SU-DHL-6 (cell line): ENCODE measurements at regions not wholly inside any gene's neighbourhood (a gene's known extent, or its start where the extent isn't known, plus 50 kb on each side); places are given as distances from the start of the nearest gene placed in this dataset.

ENCODE experiments used
- H2AFZ ChIP-seq: fragments of 200-600 bp; sonication (generic); 2 replicates; pipeline ENCODE4 v1.6.1; 2014; ENCODE audit warnings: low read depth, mild to moderate bottlenecking, moderate library complexity, mixed read lengths, antibody characterized with exemption, low read length; ENCODE audit not compliant: severe bottlenecking
- H3F3A ChIP-seq: fragments of 200-600 bp; shearing (Covaris generic); 2 replicates; pipeline ENCODE4 v1.6.0; 2016; ENCODE audit warnings: antibody characterized with exemption, mild to moderate bottlenecking; ENCODE audit not compliant: insufficient read depth
- H3K27ac ChIP-seq: fragments of 200-600 bp; sonication (generic); 2 replicates; pipeline ENCODE4 v1.5.1; 2016; ENCODE audit warnings: low read depth, mild to moderate bottlenecking, low read length, moderate library complexity, mixed read lengths
- H3K27me3 ChIP-seq: fragments of 200-600 bp; sonication (generic), shearing (Covaris generic); 2 replicates; pipeline ENCODE4 v1.6.0; 2014; ENCODE audit warnings: mild to moderate bottlenecking, low read length
- H3K36me3 ChIP-seq: fragments of 200-600 bp; sonication (generic); 2 replicates; pipeline ENCODE4 v1.6.1; 2014; ENCODE audit warnings: mild to moderate bottlenecking, low read length, mixed read lengths
- H3K4me2 ChIP-seq: fragments of 300-600, 200-600 bp; shearing (Covaris generic), sonication (generic); 2 replicates; pipeline ENCODE4 v1.6.0; 2014; ENCODE audit warnings: low read length, low read depth, mild to moderate bottlenecking; ENCODE audit not compliant: poor library complexity, severe bottlenecking
- H3K4me3 ChIP-seq: fragments of 200-600 bp; sonication (generic); 2 replicates; pipeline ENCODE4 v1.5.1; 2014; ENCODE audit warnings: antibody characterized with exemption, low read length, mild to moderate bottlenecking, mixed read lengths; ENCODE audit not compliant: insufficient read depth, poor library complexity, severe bottlenecking
- H3K79me2 ChIP-seq: fragments of 200-600 bp; sonication (generic); 2 replicates; pipeline ENCODE4 v1.6.1; 2014; ENCODE audit warnings: mild to moderate bottlenecking, low read length, moderate library complexity; ENCODE audit not compliant: insufficient read depth
- H3K9ac ChIP-seq: fragments of 200-600 bp; sonication (generic); 2 replicates; pipeline ENCODE4 v1.7.0; 2014; ENCODE audit warnings: mild to moderate bottlenecking, low read length
- H3K9me2 ChIP-seq: fragments of 200-600 bp; sonication (generic); replicated peaks from 2 replicates; pipeline ENCODE4 v1.6.1; 2014; ENCODE audit warnings: low read length; ENCODE audit not compliant: insufficient read depth
- H3K9me3 ChIP-seq: fragments of 200-600 bp; sonication (generic); 2 replicates; pipeline ENCODE4 v1.6.1; 2014; ENCODE audit warnings: low read length, mixed read lengths; ENCODE audit not compliant: insufficient read depth
- H4K20me1 ChIP-seq: fragments of 200-600 bp; sonication (generic); 2 replicates; pipeline ENCODE4 v1.6.1; 2014; ENCODE audit warnings: low read depth, mild to moderate bottlenecking, antibody characterized with exemption, low read length, moderate library complexity, mixed read lengths
- EZH2phosphoT487 ChIP-seq: fragments of 200-600 bp; sonication (generic), shearing (Covaris generic); conservative IDR thresholded peaks from 2 replicates; pipeline ENCODE4 v1.6.1; 2018; ENCODE audit warnings: mild to moderate bottlenecking, antibody characterized with exemption, low read length, moderate library complexity, mixed read lengths
- TF ChIP-seq, protein P1 (sequence below): fragments of 200-600 bp; sonication (generic); IDR thresholded peaks from one replicate; pipeline ENCODE4 v1.5.1; 2017; ENCODE audit warnings: antibody characterized with exemption, mild to moderate bottlenecking, low read length, moderate library complexity; ENCODE audit not compliant: insufficient read depth, poor library complexity, severe bottlenecking

DNA sequence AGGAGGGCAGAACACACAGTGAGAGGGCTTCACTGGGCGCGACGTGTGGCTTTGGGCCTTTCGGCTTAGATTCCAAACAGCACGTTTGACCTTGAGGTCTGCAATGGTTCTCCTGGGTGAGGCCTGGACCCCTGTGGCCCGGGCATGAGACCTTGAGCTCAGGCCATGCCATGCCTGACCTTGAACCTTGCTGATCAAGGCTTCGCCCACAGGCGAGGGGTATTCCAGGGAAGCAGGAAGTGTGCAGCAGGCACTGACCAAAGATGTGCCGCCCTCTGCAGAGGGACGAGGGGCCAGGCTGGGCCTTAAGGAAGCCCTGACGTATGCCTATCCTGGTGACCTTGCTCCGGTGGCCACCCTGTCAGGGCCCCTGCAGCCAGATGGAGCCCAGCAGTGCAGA is 178.3 kb upstream of the HDAC4 start:
- H3K4me3 ChIP-seq, result no peak overlapping the region
- TF ChIP-seq, protein P1, sequence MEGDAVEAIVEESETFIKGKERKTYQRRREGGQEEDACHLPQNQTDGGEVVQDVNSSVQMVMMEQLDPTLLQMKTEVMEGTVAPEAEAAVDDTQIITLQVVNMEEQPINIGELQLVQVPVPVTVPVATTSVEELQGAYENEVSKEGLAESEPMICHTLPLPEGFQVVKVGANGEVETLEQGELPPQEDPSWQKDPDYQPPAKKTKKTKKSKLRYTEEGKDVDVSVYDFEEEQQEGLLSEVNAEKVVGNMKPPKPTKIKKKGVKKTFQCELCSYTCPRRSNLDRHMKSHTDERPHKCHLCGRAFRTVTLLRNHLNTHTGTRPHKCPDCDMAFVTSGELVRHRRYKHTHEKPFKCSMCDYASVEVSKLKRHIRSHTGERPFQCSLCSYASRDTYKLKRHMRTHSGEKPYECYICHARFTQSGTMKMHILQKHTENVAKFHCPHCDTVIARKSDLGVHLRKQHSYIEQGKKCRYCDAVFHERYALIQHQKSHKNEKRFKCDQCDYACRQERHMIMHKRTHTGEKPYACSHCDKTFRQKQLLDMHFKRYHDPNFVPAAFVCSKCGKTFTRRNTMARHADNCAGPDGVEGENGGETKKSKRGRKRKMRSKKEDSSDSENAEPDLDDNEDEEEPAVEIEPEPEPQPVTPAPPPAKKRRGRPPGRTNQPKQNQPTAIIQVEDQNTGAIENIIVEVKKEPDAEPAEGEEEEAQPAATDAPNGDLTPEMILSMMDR, result no peak
- no peak for TF ChIP-seq EZH2phosphoT487
- H4K20me1 ChIP-seq, result no peaks in the 10 kb centered on the region
- H3K9me3 ChIP-seq, result peaks cover 5% of the 10 kb centered on the region; the same call in 1 of the 2 replicates
- H3K9ac ChIP-seq, result no peak overlapping the region
- no peaks in the 10 kb centered on the region; the same call in 1 of the 2 replicates for H3K27me3 ChIP-seq
- H3K27ac ChIP-seq, result no peak overlapping the region
- H3K9me2 ChIP-seq, result no peaks in the 10 kb centered on the region
- H3K36me3 ChIP-seq, result no peaks in the 10 kb centered on the region
- H2AFZ ChIP-seq, result no peak overlapping the region
- H3K79me2 ChIP-seq, result no peaks in the 10 kb centered on the region
- no peaks in the 10 kb centered on the region for H3F3A ChIP-seq
- no peak overlapping the region for H3K4me2 ChIP-seq

DNA sequence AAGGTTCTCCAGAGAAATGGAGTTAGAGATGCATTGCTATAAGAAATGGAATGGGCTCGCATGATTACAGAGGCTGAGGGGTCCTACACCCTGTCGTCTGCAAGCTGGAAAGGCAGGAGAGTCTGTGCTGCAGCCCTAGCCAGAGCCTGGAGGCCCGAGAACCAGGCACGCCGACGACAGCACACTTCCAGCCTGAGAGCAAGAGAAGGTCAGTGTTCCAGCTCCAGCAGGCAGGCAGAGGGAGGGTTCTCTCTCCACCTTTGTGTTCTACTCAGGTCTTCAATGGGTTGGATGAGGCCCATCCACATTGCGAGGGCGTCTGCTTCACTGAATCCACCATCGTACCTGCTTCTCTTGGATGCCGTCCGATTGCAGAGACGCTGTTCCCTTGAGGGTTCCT is 177.6 kb upstream of the HDAC4 start:
- no peaks in the 10 kb centered on the region for H3F3A ChIP-seq
- no peaks in the 10 kb centered on the region for H4K20me1 ChIP-seq
- H3K9me2 ChIP-seq, result no peaks in the 10 kb centered on the region
- H3K9me3 ChIP-seq, result peaks cover 5% of the 10 kb centered on the region; the same call in 1 of the 2 replicates
- no peaks in the 10 kb centered on the region for H3K36me3 ChIP-seq
- H2AFZ ChIP-seq, result no peak overlapping the region
- TF ChIP-seq, protein P1, result no peak
- TF ChIP-seq EZH2phosphoT487, result no peak
- no peak overlapping the region for H3K4me3 ChIP-seq
- H3K27me3 ChIP-seq, result no peaks in the 10 kb centered on the region; the same call in 1 of the 2 replicates
- no peak overlapping the region for H3K27ac ChIP-seq
- H3K79me2 ChIP-seq, result no peaks in the 10 kb centered on the region
- H3K9ac ChIP-seq, result no peak overlapping the region
- no peak overlapping the region for H3K4me2 ChIP-seq

DNA sequence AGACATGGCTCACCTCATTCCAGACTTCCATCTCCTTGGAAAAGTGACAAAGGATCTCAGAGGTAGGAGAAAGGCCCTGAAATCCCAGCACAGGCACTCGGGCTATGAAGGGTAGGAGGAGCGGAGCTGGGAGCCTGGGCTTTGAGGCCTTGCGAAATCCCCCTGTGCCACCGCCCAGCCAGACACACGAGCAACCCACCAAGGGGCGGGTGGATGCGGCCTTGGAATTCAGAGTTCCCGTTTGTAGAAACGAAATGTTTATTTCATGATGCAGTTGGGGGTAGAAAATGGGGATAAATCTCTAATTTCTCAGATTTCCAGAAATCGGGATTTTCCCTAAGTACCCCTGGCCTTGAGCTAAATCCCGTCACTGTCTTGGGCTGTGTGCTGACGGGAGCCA is 177.1 kb upstream of the HDAC4 start:
- peaks cover 5% of the 10 kb centered on the region; the same call in 1 of the 2 replicates for H3K9me3 ChIP-seq
- H4K20me1 ChIP-seq, result no peaks in the 10 kb centered on the region
- H3K27me3 ChIP-seq, result no peaks in the 10 kb centered on the region; the same call in 1 of the 2 replicates
- H3K36me3 ChIP-seq, result no peaks in the 10 kb centered on the region
- no peak overlapping the region for H3K27ac ChIP-seq
- H3F3A ChIP-seq, result no peaks in the 10 kb centered on the region
- no peak overlapping the region for H3K9ac ChIP-seq
- no peaks in the 10 kb centered on the region for H3K9me2 ChIP-seq
- no peak overlapping the region for H3K4me2 ChIP-seq
- H2AFZ ChIP-seq, result no peak overlapping the region
- no peak overlapping the region for H3K4me3 ChIP-seq
- TF ChIP-seq, protein P1, result no peak
- TF ChIP-seq EZH2phosphoT487, result no peak
- H3K79me2 ChIP-seq, result no peaks in the 10 kb centered on the region
